MM.1S (cell line): ENCODE measurements at regions not wholly inside any gene's neighbourhood (a gene's known extent, or its start where the extent isn't known, plus 50 kb on each side); places are given as distances from the start of the nearest gene placed in this dataset.

Experiments used
- DNase-seq: peaks from one replicate; pipeline ENCODE4 v3.0.0-alpha.2; 2015
- H2AFZ ChIP-seq: fragments of 300-600 bp; sonication (generic); 2 replicates; pipeline ENCODE4 v1.6.0; 2016; ENCODE audit warnings: antibody characterized with exemption, low read length
- H3F3A ChIP-seq: fragments of 300-600 bp; sonication (generic); 2 replicates; pipeline ENCODE4 v1.6.1; 2016; ENCODE audit warnings: mild to moderate bottlenecking, antibody characterized with exemption, low read length, moderate library complexity, mixed read lengths; ENCODE audit not compliant: insufficient read depth
- H3K27ac ChIP-seq: fragments of 300-600 bp; sonication (generic); 2 replicates; pipeline ENCODE4 v1.5.1; 2016; ENCODE audit warnings: mild to moderate bottlenecking, low read length
- H3K27me3 ChIP-seq: fragments of 300-600 bp; sonication (generic); replicated peaks from 2 replicates; pipeline ENCODE4 v1.6.0; 2016; ENCODE audit warnings: low read length; ENCODE audit not compliant: insufficient read depth
- H3K36me3 ChIP-seq: fragments of 300-600 bp; sonication (generic); replicated peaks from 2 replicates; pipeline ENCODE4 v1.6.1; 2016; ENCODE audit warnings: mild to moderate bottlenecking, low read length, mixed read lengths; ENCODE audit not compliant: insufficient read depth
- H3K4me1 ChIP-seq: fragments of 300-600 bp; sonication (generic); 2 replicates; pipeline ENCODE4 v1.6.1; 2016; ENCODE audit warnings: low read length, mixed read lengths
- H3K4me2 ChIP-seq: fragments of 300-600 bp; sonication (generic); 2 replicates; pipeline ENCODE4 v1.6.0; 2016; ENCODE audit warnings: low read depth, low read length
- H3K4me3 ChIP-seq: fragments of 300-600 bp; sonication (generic); 2 replicates; pipeline ENCODE4 v1.5.1; 2016; ENCODE audit warnings: low read length, mixed read lengths
- H3K79me2 ChIP-seq: fragments of 300-600 bp; sonication (generic); 2 replicates; pipeline ENCODE4 v1.6.1; 2016; ENCODE audit warnings: mixed run types, low read length, mixed read lengths
- H3K9ac ChIP-seq: fragments of 300-600 bp; sonication (generic); 2 replicates; pipeline ENCODE4 v1.6.1; 2016; ENCODE audit warnings: low read length, mixed read lengths
- H3K9me2 ChIP-seq: fragments of 300-600 bp; sonication (generic); replicated peaks from 2 replicates; pipeline ENCODE4 v1.6.1; 2016; ENCODE audit warnings: mild to moderate bottlenecking, low read length, mixed read lengths; ENCODE audit not compliant: insufficient read depth
- H3K9me3 ChIP-seq: fragments of 300-600 bp; sonication (generic); replicated peaks from 2 replicates; pipeline ENCODE4 v1.6.1; 2016; ENCODE audit warnings: mild to moderate bottlenecking, low read length, mixed read lengths; ENCODE audit not compliant: insufficient read depth
- H4K20me1 ChIP-seq: fragments of 300-600 bp; sonication (generic); 2 replicates; pipeline ENCODE4 v1.6.1; 2016; ENCODE audit warnings: mild to moderate bottlenecking, low read length, moderate library complexity, mixed read lengths; ENCODE audit not compliant: insufficient read depth
- EZH2 ChIP-seq: fragments of 300-600 bp; sonication (generic); optimal IDR thresholded peaks from 2 replicates; pipeline ENCODE3; 2017; ENCODE audit warnings: low read depth, mild to moderate bottlenecking, antibody characterized with exemption, low read length, mixed read lengths
- EZH2phosphoT487 ChIP-seq: fragments of 300-600 bp; sonication (generic); IDR thresholded peaks from 2 replicates; pipeline ENCODE4 v1.6.1; 2018; ENCODE audit warnings: antibody characterized with exemption, low read length
- TF ChIP-seq, protein P1 (sequence below): fragments of 300-600 bp; sonication (generic); IDR thresholded peaks from 2 replicates; pipeline ENCODE4 v1.5.1; 2016; ENCODE audit warnings: antibody characterized with exemption, low read length, mixed read lengths

GRCh38 chr4:37169956-37170355 is 74.6 kb upstream of the NWD2 start:
- H3F3A ChIP-seq: no peaks in the 10 kb centered on the region
- no peaks in the 10 kb centered on the region for H3K79me2 ChIP-seq
- H3K9ac ChIP-seq: no peak overlapping the region
- H3K9me2 ChIP-seq: no peaks in the 10 kb centered on the region
- H3K36me3 ChIP-seq: no peaks in the 10 kb centered on the region
- H2AFZ ChIP-seq: no peak overlapping the region
- no peak overlapping the region for H3K4me2 ChIP-seq
- no peaks in the 10 kb centered on the region for H3K9me3 ChIP-seq
- H3K4me1 ChIP-seq: no peaks in the 10 kb centered on the region
- no peak for DNase-seq
- H3K4me3 ChIP-seq: no peak overlapping the region
- no peak overlapping the region for H3K27ac ChIP-seq
- H3K27me3 ChIP-seq: no peaks in the 10 kb centered on the region
- H4K20me1 ChIP-seq: no peaks in the 10 kb centered on the region
- TF ChIP-seq EZH2 (no peak), EZH2phosphoT487 (no peak)
- TF ChIP-seq, protein P1, sequence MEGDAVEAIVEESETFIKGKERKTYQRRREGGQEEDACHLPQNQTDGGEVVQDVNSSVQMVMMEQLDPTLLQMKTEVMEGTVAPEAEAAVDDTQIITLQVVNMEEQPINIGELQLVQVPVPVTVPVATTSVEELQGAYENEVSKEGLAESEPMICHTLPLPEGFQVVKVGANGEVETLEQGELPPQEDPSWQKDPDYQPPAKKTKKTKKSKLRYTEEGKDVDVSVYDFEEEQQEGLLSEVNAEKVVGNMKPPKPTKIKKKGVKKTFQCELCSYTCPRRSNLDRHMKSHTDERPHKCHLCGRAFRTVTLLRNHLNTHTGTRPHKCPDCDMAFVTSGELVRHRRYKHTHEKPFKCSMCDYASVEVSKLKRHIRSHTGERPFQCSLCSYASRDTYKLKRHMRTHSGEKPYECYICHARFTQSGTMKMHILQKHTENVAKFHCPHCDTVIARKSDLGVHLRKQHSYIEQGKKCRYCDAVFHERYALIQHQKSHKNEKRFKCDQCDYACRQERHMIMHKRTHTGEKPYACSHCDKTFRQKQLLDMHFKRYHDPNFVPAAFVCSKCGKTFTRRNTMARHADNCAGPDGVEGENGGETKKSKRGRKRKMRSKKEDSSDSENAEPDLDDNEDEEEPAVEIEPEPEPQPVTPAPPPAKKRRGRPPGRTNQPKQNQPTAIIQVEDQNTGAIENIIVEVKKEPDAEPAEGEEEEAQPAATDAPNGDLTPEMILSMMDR: no peak

- H3K27ac ChIP-seq: no peak overlapping the region
- H2AFZ ChIP-seq: no peak overlapping the region
- no peak for TF ChIP-seq EZH2
- TF ChIP-seq EZH2phosphoT487: no peak
- TF ChIP-seq, protein P1: no peak; the same call in 1 of the 2 replicates
- H3K9me2 ChIP-seq: no peaks in the 10 kb centered on the region
- no peak overlapping the region for H3K9ac ChIP-seq
- no peaks in the 10 kb centered on the region for H3K27me3 ChIP-seq
- H3K4me1 ChIP-seq: no peaks in the 10 kb centered on the region
- no peaks in the 10 kb centered on the region for H3K9me3 ChIP-seq
- no peaks in the 10 kb centered on the region for H3F3A ChIP-seq
- peak; percentile 13 for DNase-seq
- no peaks in the 10 kb centered on the region for H3K79me2 ChIP-seq
- H3K4me2 ChIP-seq: no peak overlapping the region
- H3K36me3 ChIP-seq: no peaks in the 10 kb centered on the region
- no peaks in the 10 kb centered on the region for H4K20me1 ChIP-seq
- no peak overlapping the region for H3K4me3 ChIP-seq
These were observed 56.4 kb upstream of the NWD2 start for GRCh38 chr4:37188100-37188499.
